ENCODE measurements at regions not wholly inside any gene's neighbourhood (a gene's known extent, or its start where the extent isn't known, plus 50 kb on each side); places are given as distances from the start of the nearest gene placed in this dataset.
A peak's percentile ranks its signal among the peaks of the same experiment; 100 is the strongest.
"Not testable (repeated sequence)": the region's sequence is repeated elsewhere in the genome, so short reads cannot be mapped to it uniquely, and the experiment has no call there.

- no peak for TF ChIP-seq CSRNP3 (CRISPR knock-in tag; IDR thresholded peaks at IDR 0.05)
- no peak for TF ChIP-seq CSDC2 (CRISPR knock-in tag; IDR thresholded peaks at IDR 0.05)
- ATAC-seq = no peak
These were observed 186.8 kb upstream of the FBXO11 start for GRCh38 chr2:48092846-48093803.

GRCh38 chr2:48096765-48097164, 190.5 kb upstream of the FBXO11 start:
- TF ChIP-seq ZNF8 (CRISPR knock-in tag; IDR thresholded peaks at IDR 0.05) = peak; percentile 55; the same call in 1 of the 2 replicates
- not testable (repeated sequence) for ATAC-seq

GRCh38 chr2:48098539-48098938, 192.2 kb upstream of the FBXO11 start:
- TF ChIP-seq ARNTL (CRISPR knock-in tag; IDR thresholded peaks at IDR 0.05; ENCODE audit: borderline replicate concordance, low read depth) (no peak), ISL1 (CRISPR knock-in tag; IDR thresholded peaks at IDR 0.05) (no peak), RARB (CRISPR knock-in tag; IDR thresholded peaks at IDR 0.05) (no peak)
- ATAC-seq = no peak

GRCh38 chr2:48104418-48104817, 198.1 kb upstream of the FBXO11 start:
- ATAC-seq = no peak
- TF ChIP-seq CREB5 (CRISPR knock-in tag; IDR thresholded peaks at IDR 0.05; ENCODE audit: low read depth) = no peak
- TF ChIP-seq ISL1 (CRISPR knock-in tag; IDR thresholded peaks at IDR 0.05) = no peak
- no peak for TF ChIP-seq RARB (CRISPR knock-in tag; IDR thresholded peaks at IDR 0.05)
- no peak for TF ChIP-seq ZNF70 (CRISPR knock-in tag; IDR thresholded peaks at IDR 0.05)
- no peak for TF ChIP-seq POU6F1 (CRISPR knock-in tag; IDR thresholded peaks at IDR 0.05; ENCODE audit: borderline replicate concordance, low read depth)
- TF ChIP-seq ESRRG (CRISPR knock-in tag; IDR thresholded peaks at IDR 0.05) = no peak
- TF ChIP-seq ZFP30 (CRISPR knock-in tag; IDR thresholded peaks at IDR 0.05) = no peak
- no peak for TF ChIP-seq TSHZ2 (CRISPR knock-in tag; IDR thresholded peaks at IDR 0.05)
- no peak for TF ChIP-seq GLIS3 (CRISPR knock-in tag; IDR thresholded peaks at IDR 0.05)
- TF ChIP-seq TOX (CRISPR knock-in tag; IDR thresholded peaks at IDR 0.05; ENCODE audit: borderline replicate concordance) = no peak
- TF ChIP-seq ARNTL (CRISPR knock-in tag; IDR thresholded peaks at IDR 0.05; ENCODE audit: borderline replicate concordance, low read depth) = no peak
- TF ChIP-seq ZNF565 (CRISPR knock-in tag; conservative IDR thresholded peaks at IDR 0.05; ENCODE audit: low read depth) = no peak
- TF ChIP-seq ZFP3 (CRISPR knock-in tag; IDR thresholded peaks at IDR 0.05) = no peak
- TF ChIP-seq OSR1 (CRISPR knock-in tag; IDR thresholded peaks at IDR 0.05) = no peak
- no peak for TF ChIP-seq CSRNP3 (CRISPR knock-in tag; IDR thresholded peaks at IDR 0.05)
- no peak for TF ChIP-seq PPARA (CRISPR knock-in tag; IDR thresholded peaks at IDR 0.05; ENCODE audit: borderline replicate concordance)
- TF ChIP-seq PATZ1 (CRISPR knock-in tag; IDR thresholded peaks at IDR 0.05; ENCODE audit: borderline replicate concordance) = no peak
- no peak for TF ChIP-seq CSDC2 (CRISPR knock-in tag; IDR thresholded peaks at IDR 0.05)
